ENCODE measurements at regions not wholly inside any gene's neighbourhood (a gene's known extent, or its start where the extent isn't known, plus 50 kb on each side); places are given as distances from the start of the nearest gene placed in this dataset.
"Not testable (repeated sequence)": the region's sequence is repeated elsewhere in the genome, so short reads cannot be mapped to it uniquely, and the experiment has no call there.

DNA sequence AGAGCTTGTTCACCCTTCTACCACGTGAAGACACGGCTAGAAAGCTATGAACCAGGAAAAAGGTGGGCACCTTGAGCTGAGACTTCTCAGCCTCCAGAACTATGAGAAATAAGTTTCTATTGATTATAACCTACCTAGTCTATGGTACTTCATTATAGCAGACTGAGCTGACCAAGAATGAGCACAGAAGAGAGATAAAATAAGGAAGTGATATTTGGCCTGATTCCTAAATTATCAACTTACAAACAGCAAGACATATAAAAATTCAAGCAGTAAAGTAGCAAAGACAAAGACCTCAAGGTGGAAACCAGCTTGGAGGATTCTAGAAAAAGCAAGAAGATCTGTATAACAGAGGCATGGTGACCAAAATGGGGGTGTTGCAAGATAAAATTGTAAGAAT, 63.9 kb upstream of the OSTN start:
- DNase-seq (ENCODE audit: insufficient read length, low spot score), result no peak
- FAIRE-seq, result no peak
- TF ChIP-seq, protein P1, sequence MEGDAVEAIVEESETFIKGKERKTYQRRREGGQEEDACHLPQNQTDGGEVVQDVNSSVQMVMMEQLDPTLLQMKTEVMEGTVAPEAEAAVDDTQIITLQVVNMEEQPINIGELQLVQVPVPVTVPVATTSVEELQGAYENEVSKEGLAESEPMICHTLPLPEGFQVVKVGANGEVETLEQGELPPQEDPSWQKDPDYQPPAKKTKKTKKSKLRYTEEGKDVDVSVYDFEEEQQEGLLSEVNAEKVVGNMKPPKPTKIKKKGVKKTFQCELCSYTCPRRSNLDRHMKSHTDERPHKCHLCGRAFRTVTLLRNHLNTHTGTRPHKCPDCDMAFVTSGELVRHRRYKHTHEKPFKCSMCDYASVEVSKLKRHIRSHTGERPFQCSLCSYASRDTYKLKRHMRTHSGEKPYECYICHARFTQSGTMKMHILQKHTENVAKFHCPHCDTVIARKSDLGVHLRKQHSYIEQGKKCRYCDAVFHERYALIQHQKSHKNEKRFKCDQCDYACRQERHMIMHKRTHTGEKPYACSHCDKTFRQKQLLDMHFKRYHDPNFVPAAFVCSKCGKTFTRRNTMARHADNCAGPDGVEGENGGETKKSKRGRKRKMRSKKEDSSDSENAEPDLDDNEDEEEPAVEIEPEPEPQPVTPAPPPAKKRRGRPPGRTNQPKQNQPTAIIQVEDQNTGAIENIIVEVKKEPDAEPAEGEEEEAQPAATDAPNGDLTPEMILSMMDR (IDR thresholded peaks at IDR 0.05; ENCODE audit: insufficient read depth, missing control alignments), result no peak

DNA sequence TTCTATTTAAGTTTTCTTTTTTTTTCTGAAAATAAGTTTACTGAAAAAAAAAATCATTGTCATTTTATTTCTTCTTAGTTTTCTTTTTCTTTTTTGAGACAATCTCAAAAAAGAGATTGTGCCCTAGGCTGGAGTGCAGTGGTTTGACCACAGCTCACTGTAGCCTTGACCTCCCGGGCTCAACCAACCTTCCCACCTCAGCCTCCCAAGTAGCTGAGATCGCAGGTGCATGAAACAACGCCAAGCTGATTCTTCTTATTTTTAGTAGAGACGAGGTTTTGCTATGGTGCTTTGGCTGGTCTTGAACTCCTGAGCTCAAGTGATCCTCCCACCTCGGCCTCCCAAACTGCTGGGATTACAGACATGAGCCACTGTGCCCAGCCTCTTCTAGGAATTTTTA, 65.7 kb upstream of the OSTN start:
- TF ChIP-seq, protein P1 (IDR thresholded peaks at IDR 0.05; ENCODE audit: insufficient read depth, missing control alignments), result no peak
- FAIRE-seq, result no peak
- DNase-seq (ENCODE audit: insufficient read length, low spot score), result no peak

DNA sequence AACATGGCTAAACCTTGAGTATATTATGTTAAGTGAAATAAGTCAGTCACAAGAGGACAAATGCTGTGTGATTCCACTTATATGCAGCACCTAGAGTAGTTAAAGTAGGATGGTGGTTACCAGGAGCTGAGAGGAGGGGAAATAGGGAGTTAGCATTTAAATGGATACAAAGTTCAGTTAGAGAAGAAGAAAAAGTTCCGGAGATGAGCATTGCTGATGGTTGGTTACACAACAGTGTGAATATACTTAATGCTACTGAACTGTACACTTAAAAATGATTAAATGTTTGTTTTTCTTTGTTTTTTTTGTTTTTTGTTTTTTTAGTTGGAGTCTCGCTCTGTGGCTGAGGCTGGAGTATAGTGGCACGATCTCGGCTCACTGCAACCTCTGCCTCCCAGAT, 67.7 kb upstream of the OSTN start:
- no peak for DNase-seq (ENCODE audit: insufficient read length, low spot score)
- no peak for FAIRE-seq
- TF ChIP-seq, protein P1 (IDR thresholded peaks at IDR 0.05; ENCODE audit: insufficient read depth, missing control alignments), result no peak

DNA sequence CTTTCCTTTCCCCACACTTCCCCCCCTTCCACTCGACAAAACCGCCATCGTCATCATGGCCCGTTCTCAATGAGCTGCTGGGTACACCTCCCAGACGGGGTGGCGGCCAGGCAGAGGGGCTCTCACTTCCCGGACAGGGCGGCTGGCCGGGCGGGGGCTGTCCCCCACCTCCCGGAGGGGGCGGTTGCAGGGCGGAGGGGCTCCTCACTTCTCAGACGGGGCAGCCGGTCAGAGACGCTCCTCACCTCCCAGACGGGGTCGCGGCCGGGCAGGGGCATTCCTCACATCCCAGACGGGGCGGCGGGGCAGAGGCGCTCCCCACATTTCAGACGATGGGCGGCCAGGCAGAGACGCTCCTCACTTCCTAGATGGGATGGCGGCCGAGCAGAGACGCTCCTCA, 74.2 kb upstream of the OSTN start:
- not testable (repeated sequence) for DNase-seq (ENCODE audit: insufficient read length, low spot score); FAIRE-seq

DNA sequence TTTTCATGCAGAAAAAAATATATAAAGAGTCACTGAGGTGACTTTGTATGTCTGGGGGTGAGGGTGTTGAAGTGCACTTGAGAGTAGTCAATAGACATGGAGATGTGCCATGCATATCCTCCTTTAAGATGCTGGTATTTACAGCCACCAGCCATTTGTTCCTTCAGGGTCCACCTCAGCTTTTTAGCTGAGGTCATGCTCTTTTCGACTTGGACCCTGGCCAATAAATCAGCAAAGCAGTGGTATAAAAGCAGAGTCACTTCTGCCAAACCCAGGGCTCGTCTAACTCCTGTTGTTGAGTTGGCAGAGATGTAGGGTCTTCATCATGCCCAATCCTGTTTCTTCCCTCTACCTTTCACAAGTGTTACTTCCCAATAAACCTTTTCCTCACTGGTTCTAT, 75.1 kb upstream of the OSTN start:
- FAIRE-seq (no peak), DNase-seq (ENCODE audit: insufficient read length, low spot score) (no peak)
- TF ChIP-seq, protein P1 (IDR thresholded peaks at IDR 0.05; ENCODE audit: insufficient read depth, missing control alignments), result no peak

DNA sequence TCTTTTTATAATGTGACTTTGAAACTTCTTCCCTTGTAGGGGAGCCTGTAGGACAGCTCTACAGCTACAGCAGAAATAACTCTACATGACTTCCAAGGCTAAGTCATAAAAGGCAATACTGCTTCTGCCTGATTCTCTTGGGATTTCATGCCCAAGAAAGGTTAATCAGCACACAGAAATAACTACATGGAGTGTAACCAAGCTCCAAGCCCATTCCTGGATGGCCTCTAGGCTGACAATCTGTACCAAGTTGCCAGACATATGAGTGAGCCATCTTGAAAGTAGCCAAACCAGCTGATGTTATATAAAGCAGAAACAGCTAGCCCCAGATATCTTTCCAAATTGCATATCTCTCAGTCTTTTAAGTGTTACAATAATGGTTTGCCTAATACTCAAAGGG, 75.8 kb upstream of the OSTN start:
- FAIRE-seq, result no peak

DNA sequence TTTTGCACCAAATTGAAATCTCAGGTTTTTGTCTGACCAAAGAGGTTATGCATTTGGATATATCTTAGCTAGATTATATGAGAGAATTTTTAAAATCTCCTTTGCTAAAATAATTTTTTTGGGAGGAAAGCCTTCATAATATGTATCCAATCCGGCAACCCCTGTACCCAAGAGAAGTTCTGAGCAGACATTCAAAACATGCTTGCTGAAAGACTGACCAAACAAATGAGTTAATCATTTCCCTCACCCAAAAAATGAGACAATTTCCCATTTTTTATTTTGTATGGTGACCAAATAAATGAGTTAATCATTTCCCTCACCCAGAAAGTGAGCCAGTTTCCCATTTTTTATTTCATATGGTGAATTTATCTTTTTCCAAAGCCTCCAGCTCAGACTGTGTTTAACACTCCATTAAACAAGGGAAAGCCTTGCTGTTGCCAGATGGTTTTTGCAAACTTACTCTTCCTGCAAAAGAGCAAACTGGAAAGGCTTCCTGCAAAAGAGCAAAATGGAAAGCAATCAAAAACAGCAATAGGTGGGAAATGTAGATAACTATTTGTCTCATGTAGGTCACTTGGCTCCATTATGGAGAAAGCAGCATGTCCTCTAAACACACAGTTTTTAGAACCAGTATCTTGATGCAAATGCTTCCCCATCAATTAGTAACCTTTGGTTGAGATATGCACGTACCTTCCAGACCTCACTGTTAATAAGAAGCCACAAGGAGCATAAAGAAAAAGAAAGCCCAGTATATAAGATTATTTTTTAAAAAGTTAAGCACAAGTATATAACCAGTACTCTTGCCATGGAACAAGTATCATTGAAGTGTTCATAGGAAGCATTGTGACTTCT, 78.4 kb upstream of the OSTN start:
- TF ChIP-seq, protein P1 (IDR thresholded peaks at IDR 0.05; ENCODE audit: insufficient read depth, missing control alignments), result no peak
- no peak for DNase-seq (ENCODE audit: insufficient read length, low spot score)
- FAIRE-seq, result no peak

More for the DNA sequence above, 75.8 kb upstream of the OSTN start:
- DNase-seq (ENCODE audit: insufficient read length, low spot score), result no peak
- TF ChIP-seq, protein P1 (IDR thresholded peaks at IDR 0.05; ENCODE audit: insufficient read depth, missing control alignments), result no peak
